ENCODE measurements at regions not wholly inside any gene's neighbourhood (a gene's known extent, or its start where the extent isn't known, plus 50 kb on each side); places are given as distances from the start of the nearest gene placed in this dataset.

- DNase-seq (ENCODE audit: low spot score): no peak
These were observed 434.4 kb upstream of the PCDH9 start for GRCh38 chr13:67664502-67664901.

GRCh38 chr13:67662997-67663396 lies 432.9 kb upstream of the PCDH9 start:
- DNase-seq (ENCODE audit: low spot score): no peak

GRCh38 chr13:67652887-67653286 lies 422.8 kb upstream of the PCDH9 start:
- DNase-seq (ENCODE audit: low spot score): no peak

- no peak for DNase-seq (ENCODE audit: low spot score)
These were observed 421.9 kb upstream of the PCDH9 start for GRCh38 chr13:67651908-67652465.

- no peak for DNase-seq (ENCODE audit: low spot score)
These were observed 420.3 kb upstream of the PCDH9 start for GRCh38 chr13:67650471-67650870.

- DNase-seq (ENCODE audit: low spot score): no peak
These were observed 415.8 kb upstream of the PCDH9 start for GRCh38 chr13:67645874-67646467.

GRCh38 chr13:67643516-67644055 lies 413.4 kb upstream of the PCDH9 start:
- DNase-seq (ENCODE audit: low spot score): no peak

- no peak for DNase-seq (ENCODE audit: low spot score)
These were observed 412.5 kb upstream of the PCDH9 start for GRCh38 chr13:67642657-67643056.

GRCh38 chr13:67635754-67636153 lies 405.6 kb upstream of the PCDH9 start:
- no peak for DNase-seq (ENCODE audit: low spot score)

GRCh38 chr13:67632590-67632989 lies 402.5 kb upstream of the PCDH9 start:
- DNase-seq (ENCODE audit: low spot score): no peak

- DNase-seq (ENCODE audit: low spot score): no peak
These were observed 400.5 kb upstream of the PCDH9 start for GRCh38 chr13:67630640-67631039.

- DNase-seq (ENCODE audit: low spot score): no peak
These were observed 393.5 kb upstream of the PCDH9 start for GRCh38 chr13:67623630-67624029.

- DNase-seq (ENCODE audit: low spot score): no peak
These were observed 390.5 kb upstream of the PCDH9 start for GRCh38 chr13:67620665-67621064.

GRCh38 chr13:67619995-67620380 lies 389.9 kb upstream of the PCDH9 start:
- DNase-seq (ENCODE audit: low spot score): no peak

- DNase-seq (ENCODE audit: low spot score): no peak
These were observed 389.3 kb upstream of the PCDH9 start for GRCh38 chr13:67619351-67619994.

GRCh38 chr13:67614579-67614978 lies 384.4 kb upstream of the PCDH9 start:
- DNase-seq (ENCODE audit: low spot score): no peak

- no peak for DNase-seq (ENCODE audit: low spot score)
These were observed 383.9 kb upstream of the PCDH9 start for GRCh38 chr13:67614013-67614412.

GRCh38 chr13:67588607-67589006 lies 358.5 kb upstream of the PCDH9 start:
- DNase-seq (ENCODE audit: low spot score): no peak

GRCh38 chr13:67577361-67577760 lies 347.2 kb upstream of the PCDH9 start:
- DNase-seq (ENCODE audit: low spot score): no peak

- DNase-seq (ENCODE audit: low spot score): no peak
These were observed 344.4 kb upstream of the PCDH9 start for GRCh38 chr13:67574320-67575233.

- DNase-seq (ENCODE audit: low spot score): no peak
These were observed 338.1 kb upstream of the PCDH9 start for GRCh38 chr13:67568205-67568604.

GRCh38 chr13:67557642-67558241 lies 327.6 kb upstream of the PCDH9 start:
- no peak for DNase-seq (ENCODE audit: low spot score)
